T-cell (primary cell): ENCODE measurements at regions not wholly inside any gene's neighbourhood (a gene's known extent, or its start where the extent isn't known, plus 50 kb on each side); places are given as distances from the start of the nearest gene placed in this dataset.

Experiments used
- ATAC-seq, 4 experiments: fragments of 200-7000 bp in 3 of 4; fragments of 150-1000 bp in 1 of 4; cut with Tn5 transposase; replicated peaks in 1 of 4; 1 replicate in 3 of 4; 2 replicates in 1 of 4; pipeline ENCODE4 v1.10.0; 2021; ENCODE audit warnings: moderate library complexity in 3 of 4, mild to moderate bottlenecking in 2 of 4, moderate number of reproducible peaks in 1 of 4
- CTCF ChIA-PET, 2 donors: fragments of 300-600 bp; sonication (Branson Sonifier 250); formaldehyde crosslinking; loops; one replicate each; lab custom pipeline; 2022; ENCODE audit warnings: antibody characterized with exemption in 2 of 2; lab: Charles Lee
- POLR2A ChIA-PET, 2 donors: fragments of 300-600 bp; sonication (Branson Sonifier 250); formaldehyde crosslinking; loops; one replicate each; lab custom pipeline; 2022; ENCODE audit warnings: antibody characterized with exemption in 2 of 2; lab: Charles Lee
- DNase-seq, 35 experiments: peaks; one replicate each; pipeline versions ENCODE4 v3.0.0 to v3.0.0-alpha.2; 2013 to 2023
- H3K27ac ChIP-seq: one replicate; pipeline ENCODE4 v1.5.1; 2013; ENCODE audit warnings: low read length
- H3K27me3 ChIP-seq, 2 experiments: replicated peaks in 1 of 2; 1 replicate in 1 of 2; 2 replicates in 1 of 2; pipeline versions ENCODE4 v1.6.1 to v1.7.0; 2013; ENCODE audit warnings: low read length in 1 of 2, mixed read lengths in 1 of 2; ENCODE audit not compliant: control insufficient read depth in 2 of 2, insufficient read depth in 2 of 2; ENCODE audit errors: extremely low read depth in 1 of 2
- H3K36me3 ChIP-seq, 2 donors: 1 replicate in 1 of 2; 2 replicates in 1 of 2; pipeline versions ENCODE4 v1.6.1 to v1.7.0; 2013; ENCODE audit warnings: low read length in 1 of 2; ENCODE audit not compliant: control insufficient read depth in 2 of 2, insufficient read depth in 1 of 2; ENCODE audit errors: extremely low read depth in 1 of 2
- H3K4me1 ChIP-seq, 2 experiments: 1 replicate in 1 of 2; 2 replicates in 1 of 2; pipeline versions ENCODE4 v1.6.1 to v1.7.0; 2013; ENCODE audit warnings: low read length in 2 of 2, mixed read lengths in 1 of 2; ENCODE audit not compliant: insufficient read depth in 2 of 2, control insufficient read depth in 1 of 2; ENCODE audit errors: extremely low read depth in 1 of 2
- H3K4me3 ChIP-seq, 2 donors: 1 replicate in 1 of 2; 2 replicates in 1 of 2; pipeline versions ENCODE4 v1.5.1 to v1.7.0; 2013; ENCODE audit warnings: mild to moderate bottlenecking in 2 of 2, low read length in 1 of 2, moderate library complexity in 1 of 2; ENCODE audit not compliant: control insufficient read depth in 1 of 2; ENCODE audit errors: extremely low read depth in 1 of 2
- H3K9me3 ChIP-seq: 2 replicates; pipeline ENCODE4 v1.7.0; 2013
- H3K27ac Mint-ChIP-seq, 2 donors: one replicate each; pipeline ENCODE4 v1.8.0; 2020 to 2021; ENCODE audit warnings: mild to moderate bottlenecking in 2 of 2, mixed read lengths in 2 of 2
- H3K27me3 Mint-ChIP-seq, 2 donors: one replicate each; pipeline ENCODE4 v1.8.0; 2021 to 2022; ENCODE audit warnings: mixed read lengths in 2 of 2
- H3K36me3 Mint-ChIP-seq: one replicate; pipeline ENCODE4 v1.8.0; 2021; ENCODE audit warnings: mixed read lengths
- H3K4me1 Mint-ChIP-seq, 3 donors: one replicate each; pipeline ENCODE4 v1.8.0; 2020 to 2022; ENCODE audit warnings: mixed read lengths in 3 of 3, mild to moderate bottlenecking in 1 of 3
- H3K4me3 Mint-ChIP-seq, 3 donors: one replicate each; pipeline ENCODE4 v1.8.0; 2020 to 2022; ENCODE audit warnings: mild to moderate bottlenecking in 3 of 3, mixed read lengths in 3 of 3, moderate library complexity in 3 of 3
- H3K9me3 Mint-ChIP-seq, 3 donors: one replicate each; pipeline ENCODE4 v1.8.0; 2020 to 2022; ENCODE audit warnings: mixed read lengths in 3 of 3
- WGBS: methylation state at CpG from one replicate; pipeline ENCODE4 v1.1.5; 2013; ENCODE audit warnings: missing lambda C conversion rate; ENCODE audit not compliant: insufficient coverage; 5-methylcytosine and 5-hydroxymethylcytosine counted together

DNA sequence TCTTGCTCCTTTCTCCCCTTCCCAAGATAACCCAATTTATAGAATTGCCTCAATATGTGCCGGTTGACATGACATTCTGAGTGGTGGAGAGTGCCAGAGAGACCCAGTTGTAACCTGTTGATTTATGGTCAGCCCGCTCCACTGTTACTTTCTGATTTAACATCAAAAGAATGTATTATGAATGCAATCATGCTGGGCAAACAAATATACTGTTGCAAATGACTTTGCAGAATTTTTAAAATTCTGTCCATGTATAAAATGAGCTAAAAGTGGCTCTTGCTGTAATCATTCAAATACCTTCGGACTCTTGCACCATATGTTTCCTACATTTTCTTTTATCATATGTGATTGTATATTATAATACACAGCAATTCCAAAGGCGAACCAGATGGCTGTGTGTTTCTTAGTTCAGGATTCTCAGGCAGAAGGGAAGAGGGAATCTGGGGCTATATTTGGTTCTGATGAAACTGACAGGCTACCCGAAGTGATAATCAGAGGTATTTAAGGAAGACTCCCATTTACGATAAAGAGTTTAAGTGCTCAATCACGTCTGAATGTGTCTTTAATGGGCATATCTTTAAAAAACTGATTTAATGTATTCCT is 131.7 kb downstream of the CLCN4 start:
- H3K9me3 ChIP-seq, result no peaks in the 10 kb centered on the region
- no CpG with 5 or more reads among the region's 7 CpGs for WGBS
- no peak for DNase-seq
- ChIA-PET POLR2A (no interaction called here), CTCF (no interaction called here)
- Mint-ChIP-seq H3K27me3 (peaks cover 0 to 12% of the 10 kb centered on the region in 2 donors), H3K4me3 (no peak overlapping the region), H3K4me1 (no peaks in the 10 kb centered on the region), H3K27ac (no peak overlapping the region), H3K9me3 (no peaks in the 10 kb centered on the region), H3K36me3 (no peaks in the 10 kb centered on the region)
- no peaks in the 10 kb centered on the region for H3K36me3 ChIP-seq
- no peaks in the 10 kb centered on the region for H3K4me1 ChIP-seq
- H3K4me3 ChIP-seq, result no peak overlapping the region
- no peak for ATAC-seq
- no peak overlapping the region for H3K27ac ChIP-seq
- H3K27me3 ChIP-seq, result no peaks in the 10 kb centered on the region

DNA sequence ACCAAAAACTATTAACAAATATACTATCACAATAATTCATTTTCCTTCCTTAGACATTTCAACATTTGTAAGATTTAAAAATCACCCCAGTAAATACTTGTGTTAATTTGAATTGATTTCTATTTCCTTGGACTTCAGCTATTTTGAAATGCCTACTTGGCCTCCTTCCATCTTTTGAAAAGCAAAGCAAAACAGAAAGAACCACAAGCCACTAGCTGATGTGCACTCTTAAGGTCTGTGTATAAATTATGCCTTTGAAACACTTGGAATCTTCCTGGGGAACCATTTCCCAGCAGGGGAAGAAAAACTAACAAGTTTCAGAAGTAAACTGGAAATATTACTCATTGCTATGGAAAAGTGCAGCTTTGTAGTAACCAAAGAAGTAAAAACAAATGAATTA is 139.8 kb downstream of the CLCN4 start:
- no peaks in the 10 kb centered on the region for H3K36me3 Mint-ChIP-seq
- POLR2A ChIA-PET, result no interaction called here

DNA sequence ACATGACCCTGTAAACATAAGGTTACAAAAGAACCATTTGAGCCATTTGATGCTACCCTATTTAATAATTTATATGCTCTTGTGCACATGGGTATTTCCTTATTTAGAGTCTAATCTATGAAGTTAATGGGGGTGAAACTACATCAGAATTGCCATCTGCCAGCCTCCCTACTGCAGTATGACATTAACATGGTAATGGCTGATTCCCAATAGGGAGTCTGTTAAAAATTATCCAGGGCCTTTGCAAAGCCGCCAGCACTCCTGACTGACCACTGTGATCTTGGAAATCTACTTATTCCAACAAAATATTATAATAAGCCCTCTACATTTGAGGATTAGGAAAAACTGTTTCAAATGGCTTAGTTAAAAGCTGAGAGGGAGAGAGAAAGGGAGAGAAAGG is 153.7 kb downstream of the CLCN4 start:
- ATAC-seq (no peak), DNase-seq (no peak)
- H3K4me1 ChIP-seq, result no peaks in the 10 kb centered on the region
- WGBS, result no CpG with 5 or more reads among the region's 1 CpG
- H3K4me1 Mint-ChIP-seq, result no peaks in the 10 kb centered on the region
- H3K9me3 ChIP-seq, result no peaks in the 10 kb centered on the region
- H3K36me3 ChIP-seq, result no peaks in the 10 kb centered on the region
- POLR2A ChIA-PET, result no interaction called here
- no peaks in the 10 kb centered on the region for H3K36me3 Mint-ChIP-seq
- H3K4me3 Mint-ChIP-seq, result no peak overlapping the region
- H3K27me3 Mint-ChIP-seq, result peaks cover 2 to 5% of the 10 kb centered on the region in 2 donors
- H3K9me3 Mint-ChIP-seq, result no peaks in the 10 kb centered on the region
- no peak overlapping the region for H3K27ac Mint-ChIP-seq
- no peak overlapping the region for H3K27ac ChIP-seq
- H3K4me3 ChIP-seq, result no peak overlapping the region
- CTCF ChIA-PET, result no interaction called here
- H3K27me3 ChIP-seq, result no peaks in the 10 kb centered on the region

More for the DNA sequence above, 139.8 kb downstream of the CLCN4 start:
- Mint-ChIP-seq H3K27me3 (peaks cover 0 to 5% of the 10 kb centered on the region in 2 donors), H3K4me3 (no peak overlapping the region), H3K9me3 (peaks cover 0 to 4% (median 0%) of the 10 kb centered on the region in 3 donors), H3K27ac (no peak overlapping the region), H3K4me1 (no peaks in the 10 kb centered on the region)
- CTCF ChIA-PET, result no interaction called here
- Histone ChIP-seq H3K9me3 (no peaks in the 10 kb centered on the region), H3K27ac (no peak overlapping the region), H3K36me3 (no peaks in the 10 kb centered on the region), H3K4me1 (no peaks in the 10 kb centered on the region), H3K27me3 (no peaks in the 10 kb centered on the region), H3K4me3 (no peak overlapping the region)
- ATAC-seq (no peak), DNase-seq (no peak)

DNA sequence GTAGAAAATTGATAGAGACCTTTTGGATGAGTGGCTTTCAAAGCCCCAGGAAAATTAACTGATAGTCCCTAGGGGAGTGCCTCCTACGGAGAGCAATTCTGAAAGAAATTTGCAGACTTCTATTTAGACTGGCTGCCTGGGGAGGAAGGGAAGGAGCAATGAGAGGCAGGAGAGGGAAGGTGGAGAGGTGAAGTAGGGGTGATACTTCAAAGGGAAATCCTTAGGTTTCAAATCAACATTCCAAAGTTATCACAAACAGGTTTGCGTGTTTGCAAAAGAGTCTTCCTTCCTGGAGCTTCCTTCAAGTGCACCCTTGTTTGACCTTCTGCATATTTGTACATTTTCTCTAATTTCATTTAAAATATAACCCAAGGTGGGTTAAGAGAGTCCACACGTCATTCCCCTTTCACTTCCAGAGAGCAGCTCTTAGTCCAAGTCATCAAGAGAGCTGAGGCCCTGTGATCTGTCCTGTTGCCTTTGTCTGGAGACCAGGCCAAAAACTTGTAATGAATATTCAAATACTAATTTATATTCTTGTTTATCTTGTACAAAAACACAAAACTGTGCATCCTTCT is 157.8 kb downstream of the CLCN4 start:
- ATAC-seq, result no peak
- H3K4me3 ChIP-seq, result no peak overlapping the region
- no peaks in the 10 kb centered on the region for H3K36me3 Mint-ChIP-seq
- H3K4me1 ChIP-seq, result no peaks in the 10 kb centered on the region
- no peaks in the 10 kb centered on the region for H3K36me3 ChIP-seq
- no peak overlapping the region for H3K27ac ChIP-seq
- no peaks in the 10 kb centered on the region for H3K27me3 ChIP-seq
- DNase-seq, result no peak
- H3K9me3 Mint-ChIP-seq, result no peaks in the 10 kb centered on the region
- ChIA-PET POLR2A (no interaction called here), CTCF (no interaction called here)
- H3K9me3 ChIP-seq, result no peaks in the 10 kb centered on the region
- no peaks in the 10 kb centered on the region for H3K4me1 Mint-ChIP-seq
- H3K27me3 Mint-ChIP-seq, result peaks cover 2 to 7% of the 10 kb centered on the region in 2 donors
- H3K4me3 Mint-ChIP-seq, result no peak overlapping the region
- no CpG with 5 or more reads among the region's 3 CpGs for WGBS
- no peak overlapping the region for H3K27ac Mint-ChIP-seq

DNA sequence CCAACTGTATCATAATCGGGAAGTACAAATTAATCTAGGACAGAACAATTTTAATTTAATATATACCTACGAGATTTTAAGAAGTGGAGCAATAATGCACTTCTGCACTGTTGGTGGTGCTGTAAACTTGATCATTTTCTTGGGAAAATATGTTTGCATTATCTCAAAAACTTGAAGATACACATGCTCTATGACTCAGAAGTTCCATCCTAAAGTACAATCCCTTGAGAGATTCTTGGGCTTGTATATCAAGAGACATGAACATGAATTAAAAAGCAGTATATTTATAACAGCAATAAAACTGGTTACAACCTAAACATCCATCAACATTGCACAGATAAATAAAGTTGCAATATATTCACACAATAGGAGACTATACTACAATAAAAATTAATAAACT is 168.8 kb downstream of the CLCN4 start:
- no peaks in the 10 kb centered on the region for H3K36me3 Mint-ChIP-seq
- ATAC-seq, result no peak
- Histone ChIP-seq H3K4me1 (no peaks in the 10 kb centered on the region), H3K4me3 (no peak overlapping the region), H3K27me3 (no peaks in the 10 kb centered on the region), H3K27ac (no peak overlapping the region), H3K36me3 (no peaks in the 10 kb centered on the region), H3K9me3 (no peaks in the 10 kb centered on the region)
- no peak overlapping the region for H3K4me3 Mint-ChIP-seq
- H3K27ac Mint-ChIP-seq, result no peak overlapping the region
- H3K4me1 Mint-ChIP-seq, result no peaks in the 10 kb centered on the region
- peaks cover 0 to 4% of the 10 kb centered on the region in 2 donors for H3K27me3 Mint-ChIP-seq
- DNase-seq, result no peak
- POLR2A ChIA-PET, result no interaction called here
- H3K9me3 Mint-ChIP-seq, result peaks cover 0 to 7% (median 0%) of the 10 kb centered on the region in 3 donors
- CTCF ChIA-PET, result no interaction called here
- no CpG with 5 or more reads among the region's 2 CpGs for WGBS

DNA sequence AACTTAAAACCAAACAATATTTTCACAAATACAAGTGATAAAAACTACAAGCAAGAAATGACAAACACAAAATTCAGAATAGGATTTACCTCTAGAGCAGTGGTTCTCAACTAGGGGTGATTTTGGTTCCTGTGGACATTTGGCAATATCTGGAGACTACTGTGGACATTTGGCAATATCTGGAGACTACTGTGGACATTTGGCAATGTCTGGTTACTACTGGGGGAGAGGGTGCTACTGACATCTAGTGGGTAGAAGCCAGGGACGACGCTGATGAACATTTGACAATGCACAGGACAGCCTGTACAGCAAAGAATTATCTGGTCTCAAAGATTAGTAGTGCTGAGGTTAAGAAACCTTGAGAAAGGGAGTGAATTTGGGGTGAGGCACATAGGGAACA is 169.8 kb downstream of the CLCN4 start:
- no peak overlapping the region for H3K4me3 Mint-ChIP-seq
- Histone ChIP-seq H3K27me3 (no peaks in the 10 kb centered on the region), H3K9me3 (no peaks in the 10 kb centered on the region), H3K4me1 (no peaks in the 10 kb centered on the region), H3K4me3 (no peak overlapping the region), H3K27ac (no peak overlapping the region), H3K36me3 (no peaks in the 10 kb centered on the region)
- DNase-seq, result no peak
- no peak for ATAC-seq
- POLR2A ChIA-PET, result no interaction called here
- H3K27me3 Mint-ChIP-seq, result peaks cover 0 to 6% of the 10 kb centered on the region in 2 donors
- H3K9me3 Mint-ChIP-seq, result peaks cover 0 to 7% (median 0%) of the 10 kb centered on the region in 3 donors
- WGBS, result 71% methylated on average over 2 of the region's 2 CpGs
- no peaks in the 10 kb centered on the region for H3K4me1 Mint-ChIP-seq
- no peaks in the 10 kb centered on the region for H3K36me3 Mint-ChIP-seq
- CTCF ChIA-PET, result no interaction called here
- no peak overlapping the region for H3K27ac Mint-ChIP-seq

DNA sequence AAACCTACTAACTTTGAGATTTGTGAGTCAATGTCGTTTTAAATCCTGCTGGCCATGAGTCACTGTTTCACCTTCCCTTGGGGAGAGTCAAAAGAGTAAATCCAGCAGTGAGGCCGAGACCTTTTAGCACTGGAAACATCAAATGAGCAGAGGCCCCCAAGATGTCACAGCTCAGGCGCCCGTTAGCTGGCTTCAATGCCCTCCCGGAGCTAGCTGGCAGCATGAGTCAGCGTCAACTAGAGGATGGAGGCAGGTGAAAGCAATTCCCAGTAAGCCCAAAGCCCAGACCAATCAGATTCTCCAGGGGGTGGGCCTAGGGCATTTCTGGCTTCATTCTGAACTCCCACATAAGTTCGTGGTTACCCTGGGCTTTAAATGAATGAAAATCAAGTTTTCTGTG is 170.9 kb downstream of the CLCN4 start:
- ChIA-PET CTCF (no interaction called here), POLR2A (no interaction called here)
- Histone ChIP-seq H3K4me1 (no peaks in the 10 kb centered on the region), H3K4me3 (no peak overlapping the region), H3K27me3 (no peaks in the 10 kb centered on the region), H3K27ac (no peak overlapping the region), H3K9me3 (no peaks in the 10 kb centered on the region), H3K36me3 (no peaks in the 10 kb centered on the region)
- Mint-ChIP-seq H3K27me3 (peaks cover 0 to 10% of the 10 kb centered on the region in 2 donors), H3K9me3 (peaks cover 0 to 7% (median 0%) of the 10 kb centered on the region in 3 donors), H3K36me3 (no peaks in the 10 kb centered on the region), H3K4me1 (no peaks in the 10 kb centered on the region), H3K4me3 (no peak overlapping the region), H3K27ac (no peak overlapping the region)
- WGBS, result no CpG with 5 or more reads among the region's 7 CpGs
- DNase-seq (no peak), ATAC-seq (no peak)
